ENCODE measurements at regions not wholly inside any gene's neighbourhood (a gene's known extent, or its start where the extent isn't known, plus 50 kb on each side); places are given as distances from the start of the nearest gene placed in this dataset.

DNA sequence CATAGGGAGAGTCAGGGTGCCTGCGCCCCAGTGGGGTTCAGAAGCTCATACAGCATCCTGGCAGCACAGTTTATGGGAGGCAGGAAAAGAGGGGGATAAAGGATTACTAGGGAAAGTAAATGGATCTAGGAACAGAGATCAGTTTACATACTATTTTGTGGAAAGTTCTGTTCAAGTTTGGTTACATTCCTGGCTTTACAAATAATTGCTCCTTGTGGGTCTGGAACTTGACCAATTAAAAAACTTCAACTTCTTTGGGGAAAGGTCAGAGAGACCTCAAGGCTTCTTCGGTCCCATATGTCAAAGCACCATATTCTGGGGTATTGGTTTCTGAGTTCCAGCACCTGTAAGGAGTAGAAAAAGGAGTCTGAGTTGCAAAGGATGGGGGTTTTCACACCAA is 64.1 kb downstream of the ZDHHC19 start:
- no peak for TF ChIP-seq CTCF (IDR thresholded peaks at IDR 0.05; ENCODE audit: borderline replicate concordance, control extremely low read depth, extremely low read depth, insufficient read depth, missing control alignments)
- no peak for DNase-seq (ENCODE audit: low spot score)
- in situ Hi-C loops (cut with MboI; ENCODE audit: low sequenced_read_pairs, unreplicated experiment): no loop called here

DNA sequence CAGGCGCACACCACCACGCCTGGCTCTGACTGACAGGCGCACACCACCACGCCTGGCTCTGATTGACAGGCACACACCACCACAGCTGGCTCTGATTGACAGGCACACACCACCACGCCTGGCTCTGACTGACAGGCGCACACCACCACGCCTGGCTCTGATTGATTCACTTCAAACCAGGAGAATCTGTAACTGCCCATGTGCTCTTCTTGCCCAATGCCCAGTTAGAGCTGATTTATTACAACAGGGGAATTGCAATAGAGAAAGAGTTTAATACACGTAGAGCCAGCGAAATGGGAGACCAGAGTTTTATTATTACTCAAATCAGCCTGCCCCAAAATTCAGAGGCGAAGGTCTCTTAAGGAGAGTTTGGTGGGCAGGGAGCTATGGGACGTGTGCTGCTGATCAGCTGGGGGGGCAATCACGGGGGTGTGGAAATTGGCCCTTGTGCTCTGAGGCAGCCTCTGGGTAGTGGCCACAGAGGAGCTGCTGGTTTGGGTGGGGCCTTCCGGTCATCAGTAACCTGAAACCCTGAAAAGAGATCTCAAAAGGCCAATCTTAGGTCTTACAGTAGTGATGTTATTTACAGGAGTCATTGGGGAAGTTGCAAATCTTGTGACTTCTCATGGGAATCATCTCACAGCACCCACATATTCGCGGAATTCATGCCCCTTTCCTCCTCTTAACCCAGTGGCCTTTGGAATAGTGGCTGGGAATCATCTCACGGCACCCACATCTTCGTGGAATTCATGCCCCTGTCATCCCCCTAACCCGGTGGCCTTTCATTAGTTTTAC is 63.8 kb upstream of the TFRC start:
- no peak for DNase-seq (ENCODE audit: low spot score)
- in situ Hi-C loops (cut with MboI; ENCODE audit: low sequenced_read_pairs, unreplicated experiment): no loop called here
- no peak for TF ChIP-seq CTCF (IDR thresholded peaks at IDR 0.05; ENCODE audit: borderline replicate concordance, control extremely low read depth, extremely low read depth, insufficient read depth, missing control alignments)

DNA sequence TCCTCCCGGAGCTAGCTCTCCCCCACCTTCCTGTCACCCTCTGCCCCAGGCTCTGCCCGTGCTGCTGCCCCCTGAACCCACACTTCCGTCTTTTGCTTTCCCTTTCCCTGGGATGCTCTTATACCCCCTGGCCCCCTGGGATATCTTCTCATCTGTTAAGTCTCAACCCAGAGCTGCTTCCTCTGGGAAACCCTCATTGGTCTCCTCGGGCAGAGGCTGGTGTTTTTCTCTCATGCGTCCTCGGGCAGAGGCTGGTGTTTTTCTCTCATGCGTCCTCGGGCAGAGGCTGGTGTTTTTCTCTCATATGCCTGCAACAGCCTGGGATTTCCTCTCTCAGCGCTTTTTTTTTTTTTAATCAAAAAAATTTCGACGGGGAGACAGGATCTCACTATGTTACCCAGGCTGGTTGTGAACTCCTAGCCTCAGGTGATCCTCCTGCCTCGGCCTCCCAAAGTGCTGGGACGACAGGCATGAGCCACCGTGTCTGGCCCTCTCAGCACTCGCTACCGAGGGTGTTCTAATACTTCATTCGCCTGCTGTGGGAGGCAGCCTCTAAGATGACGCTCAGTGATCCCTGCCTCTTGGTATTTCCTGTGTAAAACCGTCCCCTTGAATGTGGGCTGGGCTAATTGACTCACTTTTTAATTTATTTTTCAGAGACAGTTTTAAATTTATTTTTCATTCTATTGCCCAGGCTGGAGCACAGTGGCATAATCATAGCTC is 62.7 kb upstream of the TFRC start:
- no peak for TF ChIP-seq CTCF (IDR thresholded peaks at IDR 0.05; ENCODE audit: borderline replicate concordance, control extremely low read depth, extremely low read depth, insufficient read depth, missing control alignments)
- no peak for DNase-seq (ENCODE audit: low spot score)
- in situ Hi-C loops (cut with MboI; ENCODE audit: low sequenced_read_pairs, unreplicated experiment): no loop called here

- no peak for TF ChIP-seq CTCF (IDR thresholded peaks at IDR 0.05; ENCODE audit: borderline replicate concordance, control extremely low read depth, extremely low read depth, insufficient read depth, missing control alignments)
- in situ Hi-C loops (cut with MboI; ENCODE audit: low sequenced_read_pairs, unreplicated experiment): no loop called here
- no peak for DNase-seq (ENCODE audit: low spot score)
Observed at GRCh38 chr3:196143708-196144382, 62.0 kb upstream of the TFRC start.

GRCh38 chr3:196142202-196142956 is 60.5 kb upstream of the TFRC start:
- no peak for TF ChIP-seq CTCF (IDR thresholded peaks at IDR 0.05; ENCODE audit: borderline replicate concordance, control extremely low read depth, extremely low read depth, insufficient read depth, missing control alignments)
- in situ Hi-C loops (cut with MboI; ENCODE audit: low sequenced_read_pairs, unreplicated experiment): no loop called here
- peak; percentile 47 for DNase-seq (ENCODE audit: low spot score)

DNA sequence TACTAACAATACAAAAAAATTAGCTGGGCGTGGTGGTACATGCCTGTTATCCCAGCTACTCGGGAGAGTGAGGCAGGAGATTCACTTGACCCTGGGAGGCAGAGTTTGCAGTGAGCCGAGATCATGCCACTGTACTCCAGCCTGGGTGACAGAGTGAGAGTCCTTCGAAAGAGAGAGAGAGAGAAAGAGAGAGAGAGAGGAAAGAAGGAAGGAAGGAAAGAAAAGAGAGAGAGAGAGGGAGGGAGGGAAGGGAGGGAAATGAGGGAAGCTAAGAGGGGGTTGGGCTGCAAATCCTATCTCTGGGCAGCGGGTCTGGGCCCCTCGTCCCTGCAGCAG is 59.9 kb upstream of the TFRC start:
- DNase-seq (ENCODE audit: low spot score): no peak
- no peak for TF ChIP-seq CTCF (IDR thresholded peaks at IDR 0.05; ENCODE audit: borderline replicate concordance, control extremely low read depth, extremely low read depth, insufficient read depth, missing control alignments)
- in situ Hi-C loops (cut with MboI; ENCODE audit: low sequenced_read_pairs, unreplicated experiment): no loop called here

Data from GM13976 (cell line).